ENCODE measurements at regions not wholly inside any gene's neighbourhood (a gene's known extent, or its start where the extent isn't known, plus 50 kb on each side); places are given as distances from the start of the nearest gene placed in this dataset.
A peak's percentile ranks its signal among the peaks of the same experiment; 100 is the strongest.

DNA sequence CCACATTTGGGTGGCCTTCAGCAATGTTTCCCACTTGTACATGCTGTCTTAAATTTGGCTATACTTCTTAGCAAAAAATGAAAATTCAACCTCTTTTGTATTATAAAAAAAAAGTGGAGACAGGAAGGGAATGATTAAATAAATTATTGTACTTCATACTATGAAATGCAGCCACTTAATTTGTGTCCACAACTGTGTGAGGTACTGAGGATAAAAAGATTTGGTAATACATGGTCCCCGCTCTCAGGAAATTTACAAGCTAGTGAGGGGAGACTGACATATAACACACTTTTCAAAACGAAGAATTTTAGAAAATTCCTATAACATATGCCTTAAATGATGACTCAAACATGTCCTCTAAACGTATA is 105.0 kb downstream of the HNRNPD start:
- Histone ChIP-seq H3K9me3 (no peaks in the 10 kb centered on the region), H3K4me1 (peaks cover 0 to 3% (median 0%) of the 10 kb centered on the region in 4 donors), H3K27ac (replicated peaks in 1 of 4) (no peak overlapping the region), H3K4me3 (no peak overlapping the region), H3K36me3 (no peaks in the 10 kb centered on the region), H3K27me3 (no peaks in the 10 kb centered on the region)
- WGBS = 61% methylated on average over 3 of the region's 3 CpGs
- intact Hi-C loops (cut with DNase I) = loop anchor here (2.0 kb wide), 2 partner anchors 802 to 864 kb away; no protein-coding TSS in a partner anchor
- TF ChIP-seq POLR2A (IDR thresholded peaks at IDR 0.05; ENCODE audit: low read depth) = no peak
- no peak for TF ChIP-seq EP300 (IDR thresholded peaks at IDR 0.05)
- TF ChIP-seq, protein P1, sequence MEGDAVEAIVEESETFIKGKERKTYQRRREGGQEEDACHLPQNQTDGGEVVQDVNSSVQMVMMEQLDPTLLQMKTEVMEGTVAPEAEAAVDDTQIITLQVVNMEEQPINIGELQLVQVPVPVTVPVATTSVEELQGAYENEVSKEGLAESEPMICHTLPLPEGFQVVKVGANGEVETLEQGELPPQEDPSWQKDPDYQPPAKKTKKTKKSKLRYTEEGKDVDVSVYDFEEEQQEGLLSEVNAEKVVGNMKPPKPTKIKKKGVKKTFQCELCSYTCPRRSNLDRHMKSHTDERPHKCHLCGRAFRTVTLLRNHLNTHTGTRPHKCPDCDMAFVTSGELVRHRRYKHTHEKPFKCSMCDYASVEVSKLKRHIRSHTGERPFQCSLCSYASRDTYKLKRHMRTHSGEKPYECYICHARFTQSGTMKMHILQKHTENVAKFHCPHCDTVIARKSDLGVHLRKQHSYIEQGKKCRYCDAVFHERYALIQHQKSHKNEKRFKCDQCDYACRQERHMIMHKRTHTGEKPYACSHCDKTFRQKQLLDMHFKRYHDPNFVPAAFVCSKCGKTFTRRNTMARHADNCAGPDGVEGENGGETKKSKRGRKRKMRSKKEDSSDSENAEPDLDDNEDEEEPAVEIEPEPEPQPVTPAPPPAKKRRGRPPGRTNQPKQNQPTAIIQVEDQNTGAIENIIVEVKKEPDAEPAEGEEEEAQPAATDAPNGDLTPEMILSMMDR (IDR thresholded peaks at IDR 0.05) = no peak
- TF ChIP-seq POLR2AphosphoS5 (IDR thresholded peaks at IDR 0.05) = no peak
- no peak for DNase-seq (ENCODE audit: extremely low spot score)

DNA sequence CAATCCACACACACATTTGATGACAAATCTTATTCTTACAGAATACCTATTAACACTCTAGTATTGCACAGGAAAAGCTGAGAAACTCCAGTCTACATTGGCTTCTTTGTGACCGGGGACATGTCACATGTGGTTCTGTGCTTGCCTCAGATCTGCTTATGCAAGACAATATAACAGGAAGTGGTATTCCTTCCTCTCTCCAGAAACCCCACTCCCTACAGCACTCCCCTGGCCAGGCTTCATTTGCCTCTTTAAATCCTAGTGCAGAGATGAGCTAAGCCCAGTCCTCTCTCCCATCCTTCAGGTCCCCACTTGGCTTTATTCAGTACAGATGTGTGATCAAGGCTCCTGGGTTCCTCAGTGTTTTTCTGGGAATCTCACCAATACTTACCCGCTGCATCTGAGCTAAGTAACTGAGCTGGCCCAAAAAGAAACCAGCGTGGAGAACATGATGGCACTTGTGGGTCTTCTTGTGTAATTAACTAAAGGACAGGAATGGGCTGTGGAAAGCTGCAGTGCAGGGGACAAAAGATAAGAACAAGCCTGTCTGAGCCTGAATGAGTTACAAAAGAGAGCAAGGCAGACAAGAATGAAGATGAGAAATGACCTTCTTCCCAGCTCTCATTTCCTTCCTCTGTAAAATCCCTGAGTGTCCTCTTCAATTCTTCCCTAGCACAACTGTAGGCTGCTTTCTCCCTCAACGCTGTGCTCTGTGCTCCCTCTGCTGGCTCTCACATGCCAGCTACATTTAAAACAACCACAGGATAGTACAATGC is 105.6 kb downstream of the HNRNPD start:
- DNase-seq (ENCODE audit: extremely low spot score) = no peak
- Histone ChIP-seq H3K27ac (replicated peaks in 1 of 4) (no peak overlapping the region), H3K36me3 (no peaks in the 10 kb centered on the region), H3K4me1 (peaks cover 0 to 3% (median 0%) of the 10 kb centered on the region in 4 donors), H3K4me3 (no peak overlapping the region), H3K27me3 (no peaks in the 10 kb centered on the region), H3K9me3 (no peaks in the 10 kb centered on the region)
- 48% methylated on average over 4 of the region's 4 CpGs for WGBS
- TF ChIP-seq, protein P1 (IDR thresholded peaks at IDR 0.05) = peak; percentile 56 to 76 (median 63)
- TF ChIP-seq EP300 (IDR thresholded peaks at IDR 0.05) = no peak
- intact Hi-C loops (cut with DNase I) = loop anchor here (2.0 kb wide), 2 partner anchors 801 to 863 kb away; no protein-coding TSS in a partner anchor

DNA sequence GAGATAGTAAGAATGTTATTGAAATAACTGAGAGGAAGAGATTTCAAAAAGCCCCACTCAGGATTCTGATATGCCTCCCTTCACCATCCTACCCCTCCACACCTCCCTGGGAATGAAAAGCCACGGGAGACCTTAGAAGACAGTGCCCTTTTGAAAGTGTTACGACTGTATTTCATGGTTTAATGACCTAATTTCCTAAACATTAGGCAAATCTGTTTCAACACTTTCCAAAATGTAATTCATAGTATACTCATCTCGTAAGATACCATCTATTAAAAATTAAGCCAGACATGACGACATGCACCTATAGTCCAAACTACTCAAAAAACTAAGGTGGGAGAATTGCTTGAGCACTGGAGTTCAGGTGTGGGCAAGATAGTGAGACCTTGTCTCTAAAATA is 106.3 kb downstream of the HNRNPD start:
- Histone ChIP-seq H3K4me1 (peaks cover 0 to 3% (median 0%) of the 10 kb centered on the region in 4 donors), H3K4me3 (no peak overlapping the region), H3K9me3 (no peaks in the 10 kb centered on the region), H3K36me3 (no peaks in the 10 kb centered on the region), H3K27me3 (no peaks in the 10 kb centered on the region), H3K27ac (replicated peaks in 1 of 4) (no peak overlapping the region)
- DNase-seq (ENCODE audit: extremely low spot score) = no peak
- 71% methylated on average over 4 of the region's 4 CpGs for WGBS
- intact Hi-C loops (cut with DNase I) = no loop called here
- TF ChIP-seq POLR2A (IDR thresholded peaks at IDR 0.05; ENCODE audit: low read depth) = no peak
- TF ChIP-seq EP300 (IDR thresholded peaks at IDR 0.05) = no peak
- TF ChIP-seq, protein P1 (IDR thresholded peaks at IDR 0.05) = no peak
- TF ChIP-seq POLR2AphosphoS5 (IDR thresholded peaks at IDR 0.05) = no peak

DNA sequence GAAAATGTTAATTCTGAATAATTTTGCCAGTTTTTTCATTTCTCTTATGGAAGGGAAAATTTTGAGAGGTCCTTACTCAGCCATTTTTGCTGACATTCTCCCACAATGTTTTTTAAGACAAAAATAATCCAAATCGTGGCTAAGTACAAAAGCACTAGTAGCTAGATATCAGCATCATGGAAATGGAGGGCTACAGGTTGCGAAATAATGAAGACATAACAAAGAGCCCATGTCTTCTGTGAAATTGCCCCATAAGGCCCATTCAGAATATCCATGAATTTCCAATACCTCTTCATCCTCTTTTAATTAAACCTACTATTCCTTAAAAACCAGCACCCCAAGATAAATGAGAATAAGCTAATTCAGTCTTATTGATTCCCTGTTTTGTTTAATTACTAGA is 107.4 kb downstream of the HNRNPD start:
- Histone ChIP-seq H3K9me3 (no peaks in the 10 kb centered on the region), H3K36me3 (no peaks in the 10 kb centered on the region), H3K4me1 (peaks cover 0 to 3% (median 0%) of the 10 kb centered on the region in 4 donors), H3K4me3 (no peak overlapping the region), H3K27ac (replicated peaks in 1 of 4) (no peak overlapping the region), H3K27me3 (no peaks in the 10 kb centered on the region)
- WGBS = 71% methylated on average over 2 of the region's 2 CpGs
- TF ChIP-seq POLR2AphosphoS5 (IDR thresholded peaks at IDR 0.05) = no peak
- TF ChIP-seq POLR2A (IDR thresholded peaks at IDR 0.05; ENCODE audit: low read depth) = no peak
- TF ChIP-seq, protein P1 (IDR thresholded peaks at IDR 0.05) = no peak
- TF ChIP-seq EP300 (IDR thresholded peaks at IDR 0.05) = no peak
- no peak for DNase-seq (ENCODE audit: extremely low spot score)
- intact Hi-C loops (cut with DNase I) = no loop called here

DNA sequence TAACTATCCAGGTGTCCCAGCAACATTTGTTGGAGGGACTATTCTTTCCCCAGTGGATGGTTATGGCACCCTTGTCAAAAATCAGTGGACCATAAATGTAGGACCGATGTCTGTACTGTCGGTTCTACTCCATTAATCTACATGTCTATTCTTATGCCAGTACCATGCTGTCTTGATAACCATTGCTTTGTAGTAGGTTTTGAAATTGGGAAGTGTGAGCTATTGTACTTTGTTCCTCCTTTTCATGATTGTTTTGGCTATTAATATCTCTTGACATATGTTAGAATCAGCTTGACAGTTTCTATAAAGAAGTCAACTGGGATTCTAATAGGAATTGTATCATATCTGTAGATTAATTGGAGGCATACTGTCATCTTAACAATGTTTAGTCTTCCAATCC is 112.7 kb downstream of the HNRNPD start:
- Histone ChIP-seq H3K27ac (replicated peaks in 1 of 4) (no peak overlapping the region), H3K4me1 (no peaks in the 10 kb centered on the region), H3K36me3 (no peaks in the 10 kb centered on the region), H3K4me3 (no peak overlapping the region), H3K27me3 (no peaks in the 10 kb centered on the region), H3K9me3 (no peaks in the 10 kb centered on the region)
- intact Hi-C loops (cut with DNase I) = no loop called here
- 79% methylated on average over 2 of the region's 2 CpGs for WGBS
- no peak for DNase-seq (ENCODE audit: extremely low spot score)
- no peak for TF ChIP-seq EP300 (IDR thresholded peaks at IDR 0.05)
- TF ChIP-seq POLR2AphosphoS5 (IDR thresholded peaks at IDR 0.05) = no peak
- TF ChIP-seq, protein P1 (IDR thresholded peaks at IDR 0.05) = no peak
- TF ChIP-seq POLR2A (IDR thresholded peaks at IDR 0.05; ENCODE audit: low read depth) = no peak
